H1 (cell line): ENCODE measurements at regions not wholly inside any gene's neighbourhood (a gene's known extent, or its start where the extent isn't known, plus 50 kb on each side); places are given as distances from the start of the nearest gene placed in this dataset.

Source experiments
- CTCF ChIA-PET: fragments of 300-600 bp; sonication (Branson Sonifier 250); formaldehyde crosslinking; loops from one replicate; lab custom pipeline; 2021; ENCODE audit not compliant: partially characterized antibody; lab: Charles Lee
- POLR2A ChIA-PET: fragments of 300-600 bp; sonication (Branson Sonifier 250); formaldehyde crosslinking; loops from one replicate; lab custom pipeline; 2021; ENCODE audit warnings: inconsistent platforms; ENCODE audit not compliant: partially characterized antibody; lab: Charles Lee
- DNase-seq, 2 experiments: peaks; one replicate each; pipeline versions ENCODE4 v3.0.0 to v3.0.0-alpha.2; 2010 to 2022; ENCODE audit warnings: low spot score in 2 of 2, low read depth in 1 of 2, mixed read lengths in 1 of 2
- FAIRE-seq: peaks from 2 replicates; lab custom pipeline; 2011; peaks lifted over from hg19 to GRCh38; lab: Jason Lieb, UNC
- H2AFZ ChIP-seq: 2 replicates; pipeline ENCODE4 v1.8.1; 2012; ENCODE audit warnings: low read length, inconsistent platforms
- H2AK5ac ChIP-seq: 2 replicates; pipeline ENCODE4 v1.6.1; 2013; ENCODE audit warnings: low read depth, low read length
- H2BK120ac ChIP-seq: replicated peaks from 2 replicates; pipeline ENCODE3; 2013; ENCODE audit warnings: low read depth, low read length, inconsistent platforms
- H2BK12ac ChIP-seq: 2 replicates; pipeline ENCODE4 v1.6.1; 2013; ENCODE audit warnings: low read depth, low read length
- H2BK15ac ChIP-seq: 2 replicates; pipeline ENCODE4 v1.6.1; 2013; ENCODE audit warnings: low read length
- H2BK20ac ChIP-seq: 2 replicates; pipeline ENCODE4 v1.6.1; 2013; ENCODE audit warnings: low read length
- H2BK5ac ChIP-seq: 2 replicates; pipeline ENCODE4 v1.6.1; 2013; ENCODE audit warnings: low read depth, low read length
- H3K14ac ChIP-seq: 2 replicates; pipeline ENCODE4 v1.6.1; 2013; ENCODE audit warnings: inconsistent platforms; ENCODE audit not compliant: insufficient read length
- H3K18ac ChIP-seq: 2 replicates; pipeline ENCODE4 v1.6.1; 2013; ENCODE audit warnings: low read length; ENCODE audit errors: extremely low read depth
- H3K23ac ChIP-seq: 2 replicates; pipeline ENCODE4 v1.6.1; 2013; ENCODE audit warnings: inconsistent platforms; ENCODE audit not compliant: insufficient read length
- H3K23me2 ChIP-seq: 2 replicates; pipeline ENCODE4 v1.6.1; 2013; ENCODE audit warnings: low read depth, low read length
- H3K27ac ChIP-seq: 2 replicates; pipeline ENCODE4 v1.6.1; 2011; ENCODE audit warnings: low read depth, low read length, inconsistent platforms
- H3K27me3 ChIP-seq, 4 experiments: replicated peaks in 1 of 4; 1 replicate in 1 of 4; 2 replicates in 3 of 4; pipeline versions ENCODE4 v1.6.1 to v1.8.1; 2011 to 2013; ENCODE audit warnings: low read length in 3 of 4, mild to moderate bottlenecking in 3 of 4, inconsistent platforms in 2 of 4, mixed read lengths in 2 of 4, moderate library complexity in 1 of 4; ENCODE audit not compliant: control insufficient read depth in 3 of 4, insufficient read depth in 3 of 4; ENCODE audit errors: extremely low read depth in 1 of 4
- H3K36me3 ChIP-seq, 4 experiments: 2 replicates each; pipeline versions ENCODE4 v1.6.1 to v1.8.1; 2011 to 2013; ENCODE audit warnings: mild to moderate bottlenecking in 4 of 4, low read length in 3 of 4, moderate library complexity in 2 of 4, control low read depth in 1 of 4, inconsistent platforms in 1 of 4; ENCODE audit not compliant: insufficient read depth in 4 of 4, control insufficient read depth in 2 of 4
- H3K4ac ChIP-seq: replicated peaks from 2 replicates; pipeline ENCODE3; 2013; ENCODE audit warnings: low read length, low read depth, mixed read lengths, inconsistent platforms; ENCODE audit not compliant: insufficient read length
- H3K4me1 ChIP-seq, 4 experiments: replicated peaks in 1 of 4; 1 replicate in 1 of 4; 2 replicates in 3 of 4; pipeline versions ENCODE4 v1.6.1 to v1.8.1; 2011 to 2013; ENCODE audit warnings: low read length in 3 of 4, inconsistent platforms in 2 of 4, mixed read lengths in 1 of 4; ENCODE audit not compliant: insufficient read depth in 4 of 4, control insufficient read depth in 3 of 4
- H3K4me2 ChIP-seq, 2 experiments: 2 replicates each; pipeline versions ENCODE4 v1.6.1 to v1.8.1; 2011 to 2013; ENCODE audit warnings: low read depth in 2 of 2, low read length in 2 of 2, control low read depth in 1 of 2, inconsistent platforms in 1 of 2, mild to moderate bottlenecking in 1 of 2; ENCODE audit not compliant: insufficient read depth in 1 of 2
- H3K4me3 ChIP-seq, 4 experiments: fragments of 200-600, 300-600 bp in 1 of 4; sonication (generic), shearing (Covaris generic), sonication (Bioruptor Twin) in 1 of 4; 2 replicates each; pipeline versions ENCODE4 v1.5.1 to v1.8.1; 2011 to 2016; ENCODE audit warnings: low read length in 4 of 4, low read depth in 3 of 4, control low read depth in 2 of 4, inconsistent platforms in 2 of 4, mild to moderate bottlenecking in 2 of 4, mixed read lengths in 1 of 4, moderate library complexity in 1 of 4; ENCODE audit not compliant: insufficient read depth in 2 of 4; ENCODE audit errors: extremely low read depth in 1 of 4
- H3K56ac ChIP-seq: replicated peaks from 2 replicates; pipeline ENCODE3; 2013; ENCODE audit warnings: low read depth, mild to moderate bottlenecking, mixed read lengths, low read length, inconsistent platforms; ENCODE audit not compliant: insufficient read length
- H3K79me1 ChIP-seq: 2 replicates; pipeline ENCODE4 v1.6.1; 2013; ENCODE audit warnings: low read depth, low read length, control low read depth
- H3K79me2 ChIP-seq, 2 experiments: 2 replicates each; pipeline versions ENCODE4 v1.6.1 to v1.8.1; 2012 to 2013; ENCODE audit warnings: low read length in 2 of 2, mild to moderate bottlenecking in 2 of 2, inconsistent platforms in 1 of 2; ENCODE audit not compliant: insufficient read depth in 2 of 2, control insufficient read depth in 1 of 2
- H3K9ac ChIP-seq, 4 experiments: replicated peaks in 1 of 4; 1 replicate in 1 of 4; 2 replicates in 3 of 4; pipeline versions ENCODE4 v1.6.1 to v1.8.1; 2011 to 2013; ENCODE audit warnings: low read depth in 3 of 4, low read length in 3 of 4, control low read depth in 2 of 4, mild to moderate bottlenecking in 2 of 4, moderate library complexity in 2 of 4, inconsistent platforms in 1 of 4; ENCODE audit errors: extremely low read depth in 1 of 4
- H3K9me3 ChIP-seq, 2 experiments: 2 replicates each; pipeline versions ENCODE4 v1.6.1 to v1.8.1; 2012 to 2013; ENCODE audit warnings: mild to moderate bottlenecking in 2 of 2, moderate library complexity in 2 of 2, control low read depth in 1 of 2, inconsistent platforms in 1 of 2, low read depth in 1 of 2, low read length in 1 of 2, mixed read lengths in 1 of 2; ENCODE audit not compliant: insufficient read depth in 2 of 2
- H4K20me1 ChIP-seq, 2 experiments: replicated peaks in 1 of 2; 2 replicates each; pipeline versions ENCODE3 to v1.8.1; 2011 to 2013; ENCODE audit warnings: inconsistent platforms in 2 of 2, low read length in 2 of 2, mild to moderate bottlenecking in 1 of 2; ENCODE audit not compliant: insufficient read depth in 2 of 2, control insufficient read depth in 1 of 2
- H4K5ac ChIP-seq: 2 replicates; pipeline ENCODE4 v1.6.1; 2013; ENCODE audit warnings: low read length, low read depth, mixed read lengths, inconsistent platforms; ENCODE audit not compliant: insufficient read length
- H4K8ac ChIP-seq: 2 replicates; pipeline ENCODE4 v1.8.0; 2013; ENCODE audit warnings: mild to moderate bottlenecking, moderate library complexity, low read length, inconsistent platforms; ENCODE audit not compliant: insufficient read depth; ENCODE audit errors: extremely low read depth
- H4K91ac ChIP-seq: replicated peaks from 2 replicates; pipeline ENCODE3; 2013; ENCODE audit warnings: low read length, mixed read lengths, inconsistent platforms; ENCODE audit not compliant: insufficient read length
- CEBPB ChIP-seq: IDR thresholded peaks from 2 replicates; pipeline ENCODE4 v1.6.1; 2012; ENCODE audit warnings: low read depth, low read length
- EGR1 ChIP-seq: IDR thresholded peaks from 2 replicates; pipeline ENCODE4 v1.6.1; 2011; ENCODE audit warnings: low read depth, low read length, borderline replicate concordance
- EP300 ChIP-seq, 2 experiments: IDR thresholded peaks; 1 replicate in 1 of 2; 2 replicates in 1 of 2; pipeline ENCODE4 v1.6.1; 2011 to 2012; ENCODE audit warnings: low read depth in 2 of 2, low read length in 2 of 2, mild to moderate bottlenecking in 2 of 2, borderline replicate concordance in 1 of 2, inconsistent platforms in 1 of 2, moderate library complexity in 1 of 2
- FOSL1 ChIP-seq: IDR thresholded peaks from 2 replicates; pipeline ENCODE4 v1.6.1; 2011; ENCODE audit warnings: mild to moderate bottlenecking, low read depth, low read length, moderate library complexity; ENCODE audit not compliant: insufficient read depth
- SIX5 ChIP-seq: IDR thresholded peaks from 2 replicates; pipeline ENCODE4 v1.6.1; 2011; ENCODE audit warnings: mild to moderate bottlenecking, low read depth, low read length
- TEAD4 ChIP-seq: IDR thresholded peaks from 2 replicates; pipeline ENCODE4 v1.6.1; 2012; ENCODE audit warnings: low read depth, low read length, inconsistent platforms, mixed read lengths
- TF ChIP-seq, protein P1 (sequence below): IDR thresholded peaks from 2 replicates; pipeline ENCODE4 v1.6.1; 2012; ENCODE audit warnings: inconsistent platforms

DNA sequence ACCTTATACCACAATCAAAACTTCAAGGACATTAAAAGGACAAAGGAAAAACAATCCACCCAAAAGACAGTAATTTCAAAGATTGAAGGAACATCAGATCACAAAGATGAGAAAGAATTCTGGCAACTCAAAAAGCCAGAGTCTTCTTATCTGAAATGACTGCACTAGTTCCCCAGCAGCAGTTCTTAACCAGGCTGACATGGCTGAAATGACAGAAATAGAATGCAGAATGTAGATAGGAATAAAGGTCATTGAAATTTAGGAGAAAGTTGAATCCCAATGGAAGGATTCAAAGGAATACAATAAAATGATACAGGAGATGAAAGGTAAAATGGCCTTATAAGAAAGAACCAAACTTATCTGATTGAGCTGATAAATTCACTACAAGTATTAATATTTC, 231.4 kb downstream of the CD109 start:
- Histone ChIP-seq H4K91ac (no peak overlapping the region), H3K4me1 (no peaks in the 10 kb centered on the region), H3K23ac (no peak overlapping the region), H2AK5ac (no peak overlapping the region), H4K8ac (no peak overlapping the region), H3K4ac (no peak overlapping the region), H2AFZ (no peak overlapping the region), H2BK15ac (no peak overlapping the region), H3K27me3 (no peaks in the 10 kb centered on the region), H3K18ac (no peak overlapping the region), H3K79me1 (no peaks in the 10 kb centered on the region), H3K4me2 (no peak overlapping the region), H4K20me1 (no peaks in the 10 kb centered on the region), H3K9me3 (no peaks in the 10 kb centered on the region), H3K36me3 (no peaks in the 10 kb centered on the region), H3K4me3 (no peak overlapping the region), H4K5ac (no peak overlapping the region), H3K27ac (no peak overlapping the region), H2BK120ac (no peak overlapping the region), H3K9ac (no peak overlapping the region), H3K14ac (no peak overlapping the region), H3K23me2 (no peaks in the 10 kb centered on the region), H2BK5ac (no peak overlapping the region), H2BK20ac (no peak overlapping the region), H3K56ac (no peak overlapping the region), H2BK12ac (no peak overlapping the region), H3K79me2 (no peaks in the 10 kb centered on the region)
- FAIRE-seq (no peak), DNase-seq (no peak)
- POLR2A ChIA-PET: no interaction called here
- CTCF ChIA-PET: no interaction called here
- TF ChIP-seq, protein P1, sequence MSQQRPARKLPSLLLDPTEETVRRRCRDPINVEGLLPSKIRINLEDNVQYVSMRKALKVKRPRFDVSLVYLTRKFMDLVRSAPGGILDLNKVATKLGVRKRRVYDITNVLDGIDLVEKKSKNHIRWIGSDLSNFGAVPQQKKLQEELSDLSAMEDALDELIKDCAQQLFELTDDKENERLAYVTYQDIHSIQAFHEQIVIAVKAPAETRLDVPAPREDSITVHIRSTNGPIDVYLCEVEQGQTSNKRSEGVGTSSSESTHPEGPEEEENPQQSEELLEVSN: no peak
- no peak for TF ChIP-seq CEBPB
- no peak for TF ChIP-seq SIX5
- no peak for TF ChIP-seq EGR1
- no peak for TF ChIP-seq TEAD4
- TF ChIP-seq EP300 (IDR thresholded peaks at IDR 0.05; ENCODE audit: borderline replicate concordance in 1 of 2, low read depth in 2 of 2, low read length in 2 of 2): no peak
- TF ChIP-seq FOSL1: no peak
